ENCODE measurements at regions not wholly inside any gene's neighbourhood (a gene's known extent, or its start where the extent isn't known, plus 50 kb on each side); places are given as distances from the start of the nearest gene placed in this dataset.

DNA sequence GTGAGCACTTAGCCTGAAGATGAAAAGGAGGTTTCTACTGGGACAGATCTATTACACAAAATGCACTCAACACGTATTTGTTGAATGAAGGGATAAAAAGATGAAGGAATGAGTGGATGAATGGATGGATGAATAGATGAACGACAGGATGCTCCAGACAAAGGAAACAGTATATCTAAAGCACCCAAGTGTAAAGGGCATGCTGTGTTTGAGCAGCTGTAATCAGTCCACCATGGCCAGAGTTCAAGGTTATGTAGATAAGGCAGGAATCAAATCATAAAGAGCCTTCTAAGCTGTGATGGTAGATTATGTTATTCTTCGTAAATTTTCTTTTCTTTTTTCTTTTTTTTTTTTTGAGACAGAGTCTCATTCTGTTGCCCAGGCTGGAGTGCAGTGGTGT is 194.4 kb upstream of the FOXN2 start:
- H2AFZ ChIP-seq (ENCODE audit: low read length): no peak overlapping the region
- H3K36me3 ChIP-seq (ENCODE audit: insufficient read depth, low read length): no peaks in the 10 kb centered on the region
- no peaks in the 10 kb centered on the region for H3K27me3 ChIP-seq (ENCODE audit: insufficient read depth, low read length)
- TF ChIP-seq, protein P1, sequence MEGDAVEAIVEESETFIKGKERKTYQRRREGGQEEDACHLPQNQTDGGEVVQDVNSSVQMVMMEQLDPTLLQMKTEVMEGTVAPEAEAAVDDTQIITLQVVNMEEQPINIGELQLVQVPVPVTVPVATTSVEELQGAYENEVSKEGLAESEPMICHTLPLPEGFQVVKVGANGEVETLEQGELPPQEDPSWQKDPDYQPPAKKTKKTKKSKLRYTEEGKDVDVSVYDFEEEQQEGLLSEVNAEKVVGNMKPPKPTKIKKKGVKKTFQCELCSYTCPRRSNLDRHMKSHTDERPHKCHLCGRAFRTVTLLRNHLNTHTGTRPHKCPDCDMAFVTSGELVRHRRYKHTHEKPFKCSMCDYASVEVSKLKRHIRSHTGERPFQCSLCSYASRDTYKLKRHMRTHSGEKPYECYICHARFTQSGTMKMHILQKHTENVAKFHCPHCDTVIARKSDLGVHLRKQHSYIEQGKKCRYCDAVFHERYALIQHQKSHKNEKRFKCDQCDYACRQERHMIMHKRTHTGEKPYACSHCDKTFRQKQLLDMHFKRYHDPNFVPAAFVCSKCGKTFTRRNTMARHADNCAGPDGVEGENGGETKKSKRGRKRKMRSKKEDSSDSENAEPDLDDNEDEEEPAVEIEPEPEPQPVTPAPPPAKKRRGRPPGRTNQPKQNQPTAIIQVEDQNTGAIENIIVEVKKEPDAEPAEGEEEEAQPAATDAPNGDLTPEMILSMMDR (IDR thresholded peaks at IDR 0.05; ENCODE audit: extremely low read depth, low read depth, low read length): no peak
- no peaks in the 10 kb centered on the region for H3K9me3 ChIP-seq (ENCODE audit: low read depth, low read length)
- no peaks in the 10 kb centered on the region for H3K79me2 ChIP-seq (ENCODE audit: insufficient read depth, low read length)
- no peak overlapping the region for H3K4me2 ChIP-seq (ENCODE audit: insufficient read depth, low read length)
- no peaks in the 10 kb centered on the region for H3K4me1 ChIP-seq (ENCODE audit: insufficient read depth, low read length)
- H3K4me3 ChIP-seq (ENCODE audit: insufficient read depth, low read length): no peak overlapping the region
- H4K20me1 ChIP-seq (ENCODE audit: insufficient read depth, low read length): no peaks in the 10 kb centered on the region
- DNase-seq (ENCODE audit: insufficient read length, low spot score, missing footprints): no peak
- H3K27ac ChIP-seq (ENCODE audit: low read depth, low read length): no peak overlapping the region

DNA sequence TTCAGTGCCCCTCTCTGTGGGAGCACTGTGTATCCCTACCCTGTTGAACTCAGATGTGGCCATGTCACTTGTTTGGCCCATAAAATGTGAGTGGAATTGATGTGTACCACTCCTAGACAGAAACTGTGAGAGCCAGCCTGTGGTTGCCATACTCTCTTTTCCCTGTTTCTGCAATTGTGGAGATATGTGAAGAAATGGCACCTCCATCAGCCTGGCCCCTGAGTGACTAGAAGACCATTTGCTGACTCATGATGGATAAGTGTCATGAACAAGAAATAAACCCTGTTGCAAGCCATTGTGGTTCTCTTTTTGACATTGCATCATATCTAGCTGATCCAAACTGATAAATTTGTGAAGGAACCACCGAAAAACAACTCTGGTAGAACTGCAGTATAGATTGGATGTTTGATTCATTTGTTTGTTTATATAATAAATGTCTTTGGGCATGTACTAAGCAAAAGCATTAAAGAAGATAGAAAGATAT is 193.7 kb upstream of the FOXN2 start:
- Histone ChIP-seq H4K20me1 (ENCODE audit: insufficient read depth, low read length) (no peaks in the 10 kb centered on the region), H3K79me2 (ENCODE audit: insufficient read depth, low read length) (no peaks in the 10 kb centered on the region), H3K27ac (ENCODE audit: low read depth, low read length) (no peak overlapping the region), H3K4me2 (ENCODE audit: insufficient read depth, low read length) (no peak overlapping the region), H2AFZ (ENCODE audit: low read length) (no peak overlapping the region), H3K4me1 (ENCODE audit: insufficient read depth, low read length) (no peaks in the 10 kb centered on the region), H3K9me3 (ENCODE audit: low read depth, low read length) (no peaks in the 10 kb centered on the region), H3K4me3 (ENCODE audit: insufficient read depth, low read length) (no peak overlapping the region), H3K36me3 (ENCODE audit: insufficient read depth, low read length) (no peaks in the 10 kb centered on the region), H3K27me3 (ENCODE audit: insufficient read depth, low read length) (no peaks in the 10 kb centered on the region)
- DNase-seq (ENCODE audit: insufficient read length, low spot score, missing footprints): no peak
- TF ChIP-seq, protein P1 (IDR thresholded peaks at IDR 0.05; ENCODE audit: extremely low read depth, low read depth, low read length): no peak

DNA sequence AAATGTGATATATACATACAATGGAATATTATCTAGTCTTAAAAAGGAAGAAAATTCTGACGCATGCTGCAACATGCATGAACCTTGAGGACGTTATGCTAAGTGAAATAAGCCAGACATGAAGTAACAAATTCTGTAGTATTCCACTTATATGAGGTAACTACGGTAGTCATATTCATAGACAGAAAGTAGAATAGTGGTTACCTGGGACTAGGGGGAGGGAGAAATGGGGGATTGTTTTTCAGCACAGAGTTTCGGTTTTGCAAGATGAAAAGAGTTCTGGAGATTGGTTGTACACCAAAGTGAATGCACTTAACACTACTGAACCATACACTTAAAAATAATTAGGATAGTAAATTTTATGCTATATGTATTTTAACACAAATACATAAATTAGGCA is 192.3 kb upstream of the FOXN2 start:
- no peaks in the 10 kb centered on the region for H3K79me2 ChIP-seq (ENCODE audit: insufficient read depth, low read length)
- TF ChIP-seq, protein P1 (IDR thresholded peaks at IDR 0.05; ENCODE audit: extremely low read depth, low read depth, low read length): no peak

DNA sequence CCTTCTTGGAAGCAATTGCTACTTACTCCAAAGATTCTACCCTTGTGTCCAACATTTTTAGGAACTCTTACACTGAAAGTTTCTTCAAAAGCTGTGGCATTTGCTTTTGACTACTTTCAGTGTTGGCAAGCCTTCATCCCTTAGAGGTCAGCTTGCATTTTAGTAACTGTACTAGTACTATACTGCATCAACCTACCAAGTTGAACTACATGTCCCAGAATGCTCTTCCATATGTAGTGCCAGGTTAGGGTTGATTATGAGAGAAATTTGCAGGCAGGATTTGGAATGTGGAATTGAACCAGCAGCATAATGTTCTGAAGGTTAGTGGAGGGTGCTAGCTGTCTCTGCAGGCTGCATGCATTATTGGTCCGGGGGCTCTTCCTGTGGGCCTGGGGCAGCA is 189.9 kb upstream of the FOXN2 start:
- Histone ChIP-seq H3K36me3 (ENCODE audit: insufficient read depth, low read length) (no peaks in the 10 kb centered on the region), H2AFZ (ENCODE audit: low read length) (no peak overlapping the region), H3K4me1 (ENCODE audit: insufficient read depth, low read length) (peaks cover 4% of the 10 kb centered on the region), H3K9me3 (ENCODE audit: low read depth, low read length) (no peaks in the 10 kb centered on the region), H4K20me1 (ENCODE audit: insufficient read depth, low read length) (no peaks in the 10 kb centered on the region), H3K27ac (ENCODE audit: low read depth, low read length) (no peak overlapping the region), H3K79me2 (ENCODE audit: insufficient read depth, low read length) (no peaks in the 10 kb centered on the region), H3K4me3 (ENCODE audit: insufficient read depth, low read length) (no peak overlapping the region), H3K4me2 (ENCODE audit: insufficient read depth, low read length) (no peak overlapping the region), H3K27me3 (ENCODE audit: insufficient read depth, low read length) (no peaks in the 10 kb centered on the region)
- TF ChIP-seq, protein P1 (IDR thresholded peaks at IDR 0.05; ENCODE audit: extremely low read depth, low read depth, low read length): no peak
- DNase-seq (ENCODE audit: insufficient read length, low spot score, missing footprints): no peak

More for the DNA sequence above, 192.3 kb upstream of the FOXN2 start:
- Histone ChIP-seq H3K27ac (ENCODE audit: low read depth, low read length) (no peak overlapping the region), H3K27me3 (ENCODE audit: insufficient read depth, low read length) (no peaks in the 10 kb centered on the region), H3K4me1 (ENCODE audit: insufficient read depth, low read length) (peaks cover 4% of the 10 kb centered on the region), H2AFZ (ENCODE audit: low read length) (no peak overlapping the region), H3K4me3 (ENCODE audit: insufficient read depth, low read length) (no peak overlapping the region), H4K20me1 (ENCODE audit: insufficient read depth, low read length) (no peaks in the 10 kb centered on the region), H3K9me3 (ENCODE audit: low read depth, low read length) (no peaks in the 10 kb centered on the region), H3K4me2 (ENCODE audit: insufficient read depth, low read length) (no peak overlapping the region), H3K36me3 (ENCODE audit: insufficient read depth, low read length) (no peaks in the 10 kb centered on the region)
- DNase-seq (ENCODE audit: insufficient read length, low spot score, missing footprints): no peak

Measured in osteoblast (primary cell).